Fibroblast of the aortic adventitia (primary cell): ENCODE measurements at regions not wholly inside any gene's neighbourhood (a gene's known extent, or its start where the extent isn't known, plus 50 kb on each side); places are given as distances from the start of the nearest gene placed in this dataset.

Experiments used
- DNase-seq: peaks from one replicate; pipeline ENCODE4 v3.0.0-alpha.2; 2010; ENCODE audit warnings: low read depth
- H3K4me3 ChIP-seq: 2 replicates; pipeline ENCODE4 v1.5.1; 2011; ENCODE audit warnings: low read depth, mild to moderate bottlenecking, control low read depth, low read length, moderate library complexity
- CTCF ChIP-seq: IDR thresholded peaks from 2 replicates; pipeline ENCODE4 v1.5.1; 2011; ENCODE audit warnings: mild to moderate bottlenecking, low read length, control low read depth, inconsistent platforms; ENCODE audit not compliant: insufficient read depth

- no peak for DNase-seq
These were observed 275.6 kb upstream of the FOXK1 start for GRCh38 chr7:4406288-4407058.

GRCh38 chr7:4409946-4410345 is 272.1 kb upstream of the FOXK1 start:
- H3K4me3 ChIP-seq, result no peak overlapping the region
- no peak for TF ChIP-seq CTCF
- DNase-seq, result no peak

More at GRCh38 chr7:4406288-4407058, 275.6 kb upstream of the FOXK1 start:
- H3K4me3 ChIP-seq, result no peak overlapping the region
- no peak for TF ChIP-seq CTCF

DNA sequence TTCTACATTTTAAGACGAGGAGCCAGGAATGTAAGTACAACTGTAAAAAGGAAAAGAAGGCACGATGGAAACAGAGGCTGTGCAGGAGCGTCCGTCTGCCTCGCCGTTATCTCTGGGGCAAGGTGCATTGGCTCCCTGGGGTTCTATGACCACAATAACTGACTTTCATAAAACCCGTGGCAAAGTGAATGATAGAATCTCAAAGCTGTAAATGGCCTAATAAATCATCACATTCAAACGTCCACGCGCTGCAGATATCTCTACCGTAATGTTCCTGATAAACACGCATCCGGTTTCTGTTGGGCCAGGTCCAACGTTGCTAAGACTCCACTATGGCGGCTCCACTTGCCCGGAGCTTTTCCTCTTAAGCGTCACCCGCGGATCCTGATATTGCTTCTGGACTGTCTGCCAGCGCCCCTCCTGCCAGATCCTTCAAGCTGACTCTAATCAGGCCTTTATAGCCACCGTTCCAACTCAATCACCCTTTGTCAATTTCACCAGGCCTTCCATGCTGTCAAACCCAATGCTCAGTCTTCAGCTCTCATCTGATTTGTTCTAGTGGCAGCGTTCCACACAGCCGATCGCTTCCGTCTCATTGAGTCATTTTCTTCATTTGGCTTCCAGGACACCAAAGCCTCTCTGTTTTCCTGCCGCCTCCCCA is 265.6 kb upstream of the FOXK1 start:
- TF ChIP-seq CTCF, result no peak
- H3K4me3 ChIP-seq, result no peak overlapping the region
- peak; percentile 1 for DNase-seq

DNA sequence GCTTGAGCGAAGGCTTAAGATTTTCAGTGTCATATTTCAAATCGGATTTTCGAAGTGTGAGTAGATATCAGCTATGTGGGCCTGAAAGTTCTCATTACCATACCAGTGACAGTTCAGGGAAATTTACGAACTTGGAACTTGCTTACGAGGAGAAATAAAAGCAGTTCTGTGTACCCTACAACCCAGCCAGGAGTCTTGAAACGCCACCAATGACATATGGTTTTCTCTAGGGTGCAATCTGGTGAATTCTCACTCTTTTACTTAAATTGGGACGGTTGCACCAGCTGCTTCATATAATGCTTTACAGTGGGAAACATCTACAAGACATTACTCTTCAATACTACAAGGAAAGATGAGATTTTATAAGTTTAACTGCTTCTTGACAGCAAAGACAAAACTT is 253.6 kb upstream of the FOXK1 start:
- no peak overlapping the region for H3K4me3 ChIP-seq
- no peak for DNase-seq
- no peak for TF ChIP-seq CTCF

DNA sequence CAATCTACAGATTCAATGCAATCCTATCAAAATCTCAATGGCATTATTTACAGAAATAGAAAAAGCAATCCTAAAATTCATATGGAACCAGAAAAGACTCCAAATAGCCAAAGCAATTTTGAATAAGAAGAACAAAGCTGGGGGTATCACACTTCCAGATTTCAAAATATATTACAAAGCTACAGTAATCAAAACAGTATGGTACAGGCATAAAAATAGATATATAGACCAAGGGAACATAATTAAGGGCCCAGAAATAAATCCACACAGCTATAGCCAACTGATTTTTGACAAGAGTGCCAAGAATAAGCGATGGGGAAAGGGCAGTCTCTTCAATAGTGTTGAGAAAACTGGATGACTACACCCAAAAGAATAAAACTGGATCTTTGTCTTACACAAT is 251.9 kb upstream of the FOXK1 start:
- TF ChIP-seq CTCF, result no peak
- H3K4me3 ChIP-seq, result no peak overlapping the region
- no peak for DNase-seq

GRCh38 chr7:4434306-4434705 is 247.8 kb upstream of the FOXK1 start:
- H3K4me3 ChIP-seq, result no peak overlapping the region
- no peak for DNase-seq
- TF ChIP-seq CTCF, result no peak
